HUES64 (cell line): ENCODE measurements at regions not wholly inside any gene's neighbourhood (a gene's known extent, or its start where the extent isn't known, plus 50 kb on each side); places are given as distances from the start of the nearest gene placed in this dataset.

Experiments
- H3K27ac ChIP-seq: 2 replicates; pipeline ENCODE4 v1.7.0; 2013; ENCODE audit warnings: low read depth, low read length, inconsistent platforms
- H3K27me3 ChIP-seq: 2 replicates; pipeline ENCODE4 v1.6.1; 2013; ENCODE audit warnings: mild to moderate bottlenecking, low read length; ENCODE audit not compliant: insufficient read depth
- H3K36me3 ChIP-seq: 2 replicates; pipeline ENCODE4 v1.6.1; 2013; ENCODE audit warnings: mild to moderate bottlenecking, low read length; ENCODE audit not compliant: insufficient read depth
- H3K4me1 ChIP-seq: 2 replicates; pipeline ENCODE4 v1.6.1; 2013; ENCODE audit warnings: mild to moderate bottlenecking, low read length, moderate library complexity; ENCODE audit not compliant: insufficient read depth
- H3K4me3 ChIP-seq: 2 replicates; pipeline ENCODE4 v1.5.1; 2013; ENCODE audit warnings: mild to moderate bottlenecking, low read length, moderate library complexity
- H3K9ac ChIP-seq: 2 replicates; pipeline ENCODE4 v1.6.1; 2013; ENCODE audit warnings: mild to moderate bottlenecking, low read depth, low read length
- H3K9me3 ChIP-seq: 2 replicates; pipeline ENCODE4 v1.6.1; 2013; ENCODE audit warnings: low read depth, low read length; ENCODE audit not compliant: insufficient read depth
- WGBS: fragments of 150-250, 120-280 bp; methylation state at CpG from one replicate; pipeline ENCODE4 v1.1.7; 2013; ENCODE audit warnings: missing lambda C conversion rate; 5-methylcytosine and 5-hydroxymethylcytosine counted together

GRCh38 chr6:145270464-145270863 is 464.9 kb downstream of the EPM2A start:
- H3K9me3 ChIP-seq, result no peaks in the 10 kb centered on the region
- no peak overlapping the region for H3K9ac ChIP-seq
- no peak overlapping the region for H3K4me3 ChIP-seq
- H3K4me1 ChIP-seq, result no peaks in the 10 kb centered on the region
- H3K36me3 ChIP-seq, result no peaks in the 10 kb centered on the region
- no peak overlapping the region for H3K27ac ChIP-seq
- 93% methylated on average over 2 of the region's 2 CpGs for WGBS
- H3K27me3 ChIP-seq, result no peaks in the 10 kb centered on the region

GRCh38 chr6:145271040-145271439 is 464.3 kb downstream of the EPM2A start:
- Histone ChIP-seq H3K4me3 (no peak overlapping the region), H3K27me3 (no peaks in the 10 kb centered on the region), H3K4me1 (no peaks in the 10 kb centered on the region), H3K9ac (no peak overlapping the region), H3K9me3 (no peaks in the 10 kb centered on the region), H3K27ac (no peak overlapping the region), H3K36me3 (no peaks in the 10 kb centered on the region)
- 92% methylated on average over 4 of the region's 4 CpGs for WGBS

GRCh38 chr6:145271577-145271976 is 463.7 kb downstream of the EPM2A start:
- no peaks in the 10 kb centered on the region for H3K9me3 ChIP-seq
- no peak overlapping the region for H3K4me3 ChIP-seq
- no peaks in the 10 kb centered on the region for H3K4me1 ChIP-seq
- no peak overlapping the region for H3K27ac ChIP-seq
- no peaks in the 10 kb centered on the region for H3K27me3 ChIP-seq
- H3K36me3 ChIP-seq, result no peaks in the 10 kb centered on the region
- no peak overlapping the region for H3K9ac ChIP-seq
- WGBS, result 100% methylated on average over 1 of the region's 2 CpGs

- 93% methylated on average over 1 of the region's 1 CpG for WGBS
- Histone ChIP-seq H3K27ac (no peak overlapping the region), H3K4me3 (no peak overlapping the region), H3K4me1 (no peaks in the 10 kb centered on the region), H3K9me3 (no peaks in the 10 kb centered on the region), H3K9ac (no peak overlapping the region), H3K36me3 (no peaks in the 10 kb centered on the region), H3K27me3 (no peaks in the 10 kb centered on the region)
Measured at GRCh38 chr6:145272246-145272645, 463.1 kb downstream of the EPM2A start.

- Histone ChIP-seq H3K36me3 (no peaks in the 10 kb centered on the region), H3K27ac (no peak overlapping the region), H3K4me3 (no peak overlapping the region), H3K9ac (no peak overlapping the region), H3K9me3 (no peaks in the 10 kb centered on the region), H3K4me1 (no peaks in the 10 kb centered on the region), H3K27me3 (no peaks in the 10 kb centered on the region)
- WGBS, result 100% methylated on average over 1 of the region's 1 CpG
Measured at GRCh38 chr6:145273136-145273535, 462.2 kb downstream of the EPM2A start.

- H3K4me3 ChIP-seq, result no peak overlapping the region
- no peak overlapping the region for H3K9ac ChIP-seq
- no peaks in the 10 kb centered on the region for H3K4me1 ChIP-seq
- H3K27ac ChIP-seq, result no peak overlapping the region
- no peaks in the 10 kb centered on the region for H3K9me3 ChIP-seq
- no peaks in the 10 kb centered on the region for H3K36me3 ChIP-seq
- whole genome bisulfite sequencing, result no CpG with 5 or more reads among the region's 1 CpG
- H3K27me3 ChIP-seq, result no peaks in the 10 kb centered on the region
Measured at GRCh38 chr6:145274083-145274482, 461.2 kb downstream of the EPM2A start.

- H3K36me3 ChIP-seq, result no peaks in the 10 kb centered on the region
- no peaks in the 10 kb centered on the region for H3K9me3 ChIP-seq
- H3K9ac ChIP-seq, result no peak overlapping the region
- H3K4me3 ChIP-seq, result no peak overlapping the region
- 95% methylated on average over 4 of the region's 6 CpGs for WGBS
- H3K27ac ChIP-seq, result no peak overlapping the region
- H3K4me1 ChIP-seq, result no peaks in the 10 kb centered on the region
- H3K27me3 ChIP-seq, result no peaks in the 10 kb centered on the region
Measured at GRCh38 chr6:145275019-145275418, 460.3 kb downstream of the EPM2A start.

- no peaks in the 10 kb centered on the region for H3K36me3 ChIP-seq
- no peaks in the 10 kb centered on the region for H3K4me1 ChIP-seq
- H3K27ac ChIP-seq, result no peak overlapping the region
- H3K27me3 ChIP-seq, result no peaks in the 10 kb centered on the region
- no peak overlapping the region for H3K9ac ChIP-seq
- WGBS, result no CpG with 5 or more reads among the region's 1 CpG
- no peak overlapping the region for H3K4me3 ChIP-seq
- H3K9me3 ChIP-seq, result no peaks in the 10 kb centered on the region
Measured at GRCh38 chr6:145275787-145276186, 459.5 kb downstream of the EPM2A start.

GRCh38 chr6:145276756-145277155 is 458.6 kb downstream of the EPM2A start:
- no peak overlapping the region for H3K9ac ChIP-seq
- H3K27me3 ChIP-seq, result no peaks in the 10 kb centered on the region
- H3K9me3 ChIP-seq, result no peaks in the 10 kb centered on the region
- no peak overlapping the region for H3K27ac ChIP-seq
- no peaks in the 10 kb centered on the region for H3K36me3 ChIP-seq
- no peak overlapping the region for H3K4me3 ChIP-seq
- no peaks in the 10 kb centered on the region for H3K4me1 ChIP-seq

- no peak overlapping the region for H3K4me3 ChIP-seq
- H3K9ac ChIP-seq, result no peak overlapping the region
- H3K9me3 ChIP-seq, result no peaks in the 10 kb centered on the region
- 100% methylated on average over 3 of the region's 4 CpGs for WGBS
- no peaks in the 10 kb centered on the region for H3K4me1 ChIP-seq
- H3K36me3 ChIP-seq, result no peaks in the 10 kb centered on the region
- no peaks in the 10 kb centered on the region for H3K27me3 ChIP-seq
- no peak overlapping the region for H3K27ac ChIP-seq
Measured at GRCh38 chr6:145277358-145278086, 457.8 kb downstream of the EPM2A start.

GRCh38 chr6:145278163-145278807 is 457.0 kb downstream of the EPM2A start:
- H3K36me3 ChIP-seq, result no peaks in the 10 kb centered on the region
- H3K27me3 ChIP-seq, result no peaks in the 10 kb centered on the region
- H3K9ac ChIP-seq, result no peak overlapping the region
- WGBS, result 98% methylated on average over 2 of the region's 2 CpGs
- H3K4me3 ChIP-seq, result no peak overlapping the region
- no peaks in the 10 kb centered on the region for H3K4me1 ChIP-seq
- H3K27ac ChIP-seq, result no peak overlapping the region
- H3K9me3 ChIP-seq, result no peaks in the 10 kb centered on the region
